GM12801 (cell line): ENCODE measurements at regions not wholly inside any gene's neighbourhood (a gene's known extent, or its start where the extent isn't known, plus 50 kb on each side); places are given as distances from the start of the nearest gene placed in this dataset.

Experiments
- CTCF ChIP-seq: IDR thresholded peaks from one replicate; pipeline ENCODE4 v1.5.1; 2011; ENCODE audit warnings: control low read depth; ENCODE audit not compliant: insufficient read length; ENCODE audit errors: extremely low read depth

GRCh38 chr20:10953437-10953836 is 279.6 kb upstream of the JAG1 start:
- no peak for TF ChIP-seq CTCF

- TF ChIP-seq CTCF: no peak
Observed at GRCh38 chr20:10954137-10954840, 280.5 kb upstream of the JAG1 start.

- TF ChIP-seq CTCF: no peak
Observed at GRCh38 chr20:10954908-10955580, 281.2 kb upstream of the JAG1 start.

GRCh38 chr20:10958279-10958678 is 284.5 kb upstream of the JAG1 start:
- no peak for TF ChIP-seq CTCF

GRCh38 chr20:10960416-10960815 is 286.6 kb upstream of the JAG1 start:
- no peak for TF ChIP-seq CTCF

GRCh38 chr20:10961651-10962288 is 288.0 kb upstream of the JAG1 start:
- TF ChIP-seq CTCF: no peak

GRCh38 chr20:10962937-10963336 is 289.1 kb upstream of the JAG1 start:
- no peak for TF ChIP-seq CTCF
